Prostate gland (tissue), 2 donors: ENCODE measurements at regions not wholly inside any gene's neighbourhood (a gene's known extent, or its start where the extent isn't known, plus 50 kb on each side); places are given as distances from the start of the nearest gene placed in this dataset.
"Not testable (repeated sequence)": the region's sequence is repeated elsewhere in the genome, so short reads cannot be mapped to it uniquely, and the experiment has no call there.

Experiments
- DNase-seq: peaks from one replicate; pipeline ENCODE4 v3.0.0-alpha.2; 2019; ENCODE audit warnings: low spot score
- H3K27ac ChIP-seq, 2 donors: fragments of 200-600 bp; sonication (generic); 2 replicates each; pipeline ENCODE4 v1.5.1; 2017 to 2019
- H3K27me3 ChIP-seq: fragments of 200-600 bp; sonication (generic); replicated peaks from 2 replicates; pipeline ENCODE4 v1.5.1; 2019; ENCODE audit not compliant: insufficient read depth
- H3K36me3 ChIP-seq, 2 donors: fragments of 200-600 bp; sonication (generic); 1 replicate in 1 of 2; 2 replicates in 1 of 2; pipeline versions ENCODE4 v1.5.1 to v1.8.1; 2017 to 2019
- H3K4me1 ChIP-seq: fragments of 200-600 bp; sonication (generic); replicated peaks from 2 replicates; pipeline ENCODE4 v1.5.1; 2019
- H3K4me3 ChIP-seq, 2 donors: fragments of 200-600 bp; sonication (generic); 2 replicates each; pipeline ENCODE4 v1.5.1; 2017 to 2019
- H3K9me3 ChIP-seq: fragments of 200-600 bp; sonication (generic); 2 replicates; pipeline ENCODE4 v1.5.1; 2017
- WGBS: methylation state at CpG from one replicate; pipeline ENCODE4 v1.1.5; 2018; 5-methylcytosine and 5-hydroxymethylcytosine counted together
- intact Hi-C: fragments of 100-400 bp; cut with DNase I; formaldehyde crosslinking; loops from one replicate; pipeline ENCODE4 v1.14.2; 2022

GRCh38 chr21:6072691-6073090 lies 4448.7 kb upstream of the TPTE start:
- intact Hi-C loops, H3K4me1 ChIP-seq, H3K27ac ChIP-seq, H3K4me3 ChIP-seq, H3K9me3 ChIP-seq, DNase-seq, H3K36me3 ChIP-seq, H3K27me3 ChIP-seq: not testable (repeated sequence)
- no CpG with 5 or more reads among the region's 5 CpGs for WGBS

- H3K27me3 ChIP-seq, H3K4me3 ChIP-seq, DNase-seq, H3K36me3 ChIP-seq, H3K9me3 ChIP-seq, H3K4me1 ChIP-seq, intact Hi-C loops, H3K27ac ChIP-seq: not testable (repeated sequence)
- no CpG with 5 or more reads among the region's 19 CpGs for WGBS
These were observed 4447.2 kb upstream of the TPTE start for GRCh38 chr21:6073993-6074705.

GRCh38 chr21:6074935-6075334 lies 4446.4 kb upstream of the TPTE start:
- H3K27ac ChIP-seq, H3K4me1 ChIP-seq, H3K36me3 ChIP-seq, H3K9me3 ChIP-seq, intact Hi-C loops, H3K4me3 ChIP-seq, H3K27me3 ChIP-seq, DNase-seq: not testable (repeated sequence)
- no CpG with 5 or more reads among the region's 17 CpGs for WGBS

- H3K9me3 ChIP-seq, H3K27me3 ChIP-seq, DNase-seq, H3K4me1 ChIP-seq, intact Hi-C loops, H3K27ac ChIP-seq, H3K4me3 ChIP-seq, H3K36me3 ChIP-seq: not testable (repeated sequence)
- no CpG with 5 or more reads among the region's 24 CpGs for WGBS
These were observed 4445.7 kb upstream of the TPTE start for GRCh38 chr21:6075627-6076208.

- H3K36me3 ChIP-seq, H3K4me1 ChIP-seq, DNase-seq, H3K4me3 ChIP-seq, intact Hi-C loops, H3K27me3 ChIP-seq, H3K27ac ChIP-seq, H3K9me3 ChIP-seq: not testable (repeated sequence)
- WGBS: no CpG with 5 or more reads among the region's 12 CpGs
These were observed 4444.0 kb upstream of the TPTE start for GRCh38 chr21:6077358-6077757.

- H3K4me3 ChIP-seq, DNase-seq, intact Hi-C loops, H3K36me3 ChIP-seq, H3K9me3 ChIP-seq, H3K27ac ChIP-seq, H3K27me3 ChIP-seq, H3K4me1 ChIP-seq: not testable (repeated sequence)
- no CpG with 5 or more reads among the region's 12 CpGs for WGBS
These were observed 4442.5 kb upstream of the TPTE start for GRCh38 chr21:6078902-6079301.

- H3K4me3 ChIP-seq, DNase-seq, intact Hi-C loops, H3K27ac ChIP-seq, H3K9me3 ChIP-seq, H3K36me3 ChIP-seq, H3K4me1 ChIP-seq, H3K27me3 ChIP-seq: not testable (repeated sequence)
- no CpG with 5 or more reads among the region's 34 CpGs for WGBS
These were observed 4440.3 kb upstream of the TPTE start for GRCh38 chr21:6080941-6081655.

- H3K36me3 ChIP-seq, H3K4me1 ChIP-seq, H3K4me3 ChIP-seq, H3K9me3 ChIP-seq, intact Hi-C loops, H3K27ac ChIP-seq, H3K27me3 ChIP-seq, DNase-seq: not testable (repeated sequence)
- no CpG with 5 or more reads among the region's 12 CpGs for WGBS
These were observed 4439.2 kb upstream of the TPTE start for GRCh38 chr21:6082166-6082565.

GRCh38 chr21:6083574-6084120 lies 4437.7 kb upstream of the TPTE start:
- H3K9me3 ChIP-seq, H3K4me1 ChIP-seq, intact Hi-C loops, H3K4me3 ChIP-seq, H3K27me3 ChIP-seq, DNase-seq, H3K36me3 ChIP-seq, H3K27ac ChIP-seq: not testable (repeated sequence)
- no CpG with 5 or more reads among the region's 10 CpGs for WGBS

GRCh38 chr21:6086038-6086437 lies 4435.3 kb upstream of the TPTE start:
- H3K27ac ChIP-seq, H3K36me3 ChIP-seq, H3K4me3 ChIP-seq, H3K27me3 ChIP-seq, H3K4me1 ChIP-seq, intact Hi-C loops, DNase-seq, H3K9me3 ChIP-seq: not testable (repeated sequence)
- no CpG with 5 or more reads among the region's 20 CpGs for WGBS

GRCh38 chr21:6087579-6088178 lies 4433.7 kb upstream of the TPTE start:
- H3K36me3 ChIP-seq, H3K27ac ChIP-seq, intact Hi-C loops, H3K9me3 ChIP-seq, H3K27me3 ChIP-seq, H3K4me3 ChIP-seq, DNase-seq, H3K4me1 ChIP-seq: not testable (repeated sequence)
- no CpG with 5 or more reads among the region's 24 CpGs for WGBS

GRCh38 chr21:6090286-6090908 lies 4431.0 kb upstream of the TPTE start:
- H3K27ac ChIP-seq, H3K27me3 ChIP-seq, H3K9me3 ChIP-seq, H3K4me3 ChIP-seq, H3K36me3 ChIP-seq, H3K4me1 ChIP-seq, DNase-seq, intact Hi-C loops: not testable (repeated sequence)
- no CpG with 5 or more reads among the region's 24 CpGs for WGBS
